ENCODE measurements at regions not wholly inside any gene's neighbourhood (a gene's known extent, or its start where the extent isn't known, plus 50 kb on each side); places are given as distances from the start of the nearest gene placed in this dataset.
"Not testable (repeated sequence)": the region's sequence is repeated elsewhere in the genome, so short reads cannot be mapped to it uniquely, and the experiment has no call there.

DNA sequence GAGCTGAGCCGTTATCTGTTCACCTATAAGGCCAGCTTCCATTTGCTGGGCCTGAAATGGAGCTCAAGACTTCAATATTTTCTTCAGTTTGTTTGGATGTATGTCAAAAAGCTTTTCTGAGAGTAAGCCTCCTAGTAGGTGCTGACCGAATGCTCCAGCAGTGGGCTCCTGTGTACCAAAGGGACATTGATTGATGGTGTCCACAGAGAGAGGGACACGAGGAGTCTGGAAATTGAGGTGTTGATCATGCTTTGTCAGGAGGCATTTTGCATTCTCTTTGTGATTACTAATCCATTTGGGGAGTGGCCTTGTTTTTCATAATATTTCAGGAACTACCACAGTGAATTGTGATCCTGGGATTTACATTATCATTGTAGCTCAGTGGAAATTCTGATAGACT, 107.7 kb upstream of the SLC38A2 start:
- DNase-seq, result no peak
- no peaks in the 10 kb centered on the region for H3K9me3 ChIP-seq
- H3K4me3 ChIP-seq (ENCODE audit: low read depth, low read length), result no peak overlapping the region
- no peaks in the 10 kb centered on the region for H3K27me3 ChIP-seq
- TF ChIP-seq, protein P1, sequence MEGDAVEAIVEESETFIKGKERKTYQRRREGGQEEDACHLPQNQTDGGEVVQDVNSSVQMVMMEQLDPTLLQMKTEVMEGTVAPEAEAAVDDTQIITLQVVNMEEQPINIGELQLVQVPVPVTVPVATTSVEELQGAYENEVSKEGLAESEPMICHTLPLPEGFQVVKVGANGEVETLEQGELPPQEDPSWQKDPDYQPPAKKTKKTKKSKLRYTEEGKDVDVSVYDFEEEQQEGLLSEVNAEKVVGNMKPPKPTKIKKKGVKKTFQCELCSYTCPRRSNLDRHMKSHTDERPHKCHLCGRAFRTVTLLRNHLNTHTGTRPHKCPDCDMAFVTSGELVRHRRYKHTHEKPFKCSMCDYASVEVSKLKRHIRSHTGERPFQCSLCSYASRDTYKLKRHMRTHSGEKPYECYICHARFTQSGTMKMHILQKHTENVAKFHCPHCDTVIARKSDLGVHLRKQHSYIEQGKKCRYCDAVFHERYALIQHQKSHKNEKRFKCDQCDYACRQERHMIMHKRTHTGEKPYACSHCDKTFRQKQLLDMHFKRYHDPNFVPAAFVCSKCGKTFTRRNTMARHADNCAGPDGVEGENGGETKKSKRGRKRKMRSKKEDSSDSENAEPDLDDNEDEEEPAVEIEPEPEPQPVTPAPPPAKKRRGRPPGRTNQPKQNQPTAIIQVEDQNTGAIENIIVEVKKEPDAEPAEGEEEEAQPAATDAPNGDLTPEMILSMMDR (IDR thresholded peaks at IDR 0.05; ENCODE audit: low read depth, low read length), result no peak
- H3K36me3 ChIP-seq, result no peaks in the 10 kb centered on the region
- no peaks in the 10 kb centered on the region for H3K4me1 ChIP-seq

DNA sequence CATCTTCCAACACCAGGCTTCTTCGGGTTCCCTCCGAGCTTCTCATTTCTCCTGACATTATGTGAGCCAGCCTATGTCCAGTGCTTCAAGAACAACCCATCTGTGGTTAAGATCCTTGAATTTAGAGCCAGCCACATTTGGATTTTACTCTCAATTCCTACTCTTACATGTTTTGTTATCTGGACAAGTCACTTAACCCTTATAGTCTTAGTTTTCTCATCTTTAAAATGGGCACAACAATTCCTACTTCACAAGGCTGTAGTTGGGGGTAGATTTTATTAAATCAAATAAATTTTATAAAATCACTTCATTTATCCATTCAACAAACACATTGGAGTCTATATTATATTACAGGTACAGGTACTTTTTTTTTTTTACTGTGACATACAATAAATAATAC, 105.5 kb upstream of the SLC38A2 start:
- TF ChIP-seq, protein P1 (IDR thresholded peaks at IDR 0.05; ENCODE audit: low read depth, low read length), result no peak
- no peak overlapping the region for H3K4me3 ChIP-seq (ENCODE audit: low read depth, low read length)
- no peaks in the 10 kb centered on the region for H3K36me3 ChIP-seq
- H3K9me3 ChIP-seq, result no peaks in the 10 kb centered on the region
- peaks cover 8% of the 10 kb centered on the region for H3K4me1 ChIP-seq
- no peaks in the 10 kb centered on the region for H3K27me3 ChIP-seq
- no peak for DNase-seq

DNA sequence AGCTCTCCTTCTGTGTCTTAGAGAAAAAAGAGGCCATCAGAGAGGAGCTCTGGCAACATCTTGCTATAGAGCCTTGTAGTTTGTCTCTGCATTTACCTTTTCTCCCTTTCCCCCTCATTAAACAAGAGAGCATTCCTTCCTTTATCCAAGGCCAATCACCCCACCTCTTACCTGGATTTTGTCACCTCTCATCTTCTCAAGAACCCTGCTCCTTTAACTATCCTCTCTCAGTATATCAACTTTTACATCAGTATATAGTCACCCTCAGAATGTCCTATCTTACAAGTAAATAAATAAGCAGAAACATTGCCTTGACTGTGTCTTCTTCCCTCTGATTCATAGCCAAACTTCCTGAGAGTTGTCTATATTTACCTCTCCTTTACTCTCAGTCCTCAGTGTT, 105.0 kb upstream of the SLC38A2 start:
- Histone ChIP-seq H3K9me3 (no peaks in the 10 kb centered on the region), H3K4me1 (peaks cover 10% of the 10 kb centered on the region), H3K4me3 (ENCODE audit: low read depth, low read length) (no peak overlapping the region), H3K36me3 (no peaks in the 10 kb centered on the region), H3K27me3 (no peaks in the 10 kb centered on the region)
- DNase-seq, result no peak
- TF ChIP-seq, protein P1 (IDR thresholded peaks at IDR 0.05; ENCODE audit: low read depth, low read length), result no peak

DNA sequence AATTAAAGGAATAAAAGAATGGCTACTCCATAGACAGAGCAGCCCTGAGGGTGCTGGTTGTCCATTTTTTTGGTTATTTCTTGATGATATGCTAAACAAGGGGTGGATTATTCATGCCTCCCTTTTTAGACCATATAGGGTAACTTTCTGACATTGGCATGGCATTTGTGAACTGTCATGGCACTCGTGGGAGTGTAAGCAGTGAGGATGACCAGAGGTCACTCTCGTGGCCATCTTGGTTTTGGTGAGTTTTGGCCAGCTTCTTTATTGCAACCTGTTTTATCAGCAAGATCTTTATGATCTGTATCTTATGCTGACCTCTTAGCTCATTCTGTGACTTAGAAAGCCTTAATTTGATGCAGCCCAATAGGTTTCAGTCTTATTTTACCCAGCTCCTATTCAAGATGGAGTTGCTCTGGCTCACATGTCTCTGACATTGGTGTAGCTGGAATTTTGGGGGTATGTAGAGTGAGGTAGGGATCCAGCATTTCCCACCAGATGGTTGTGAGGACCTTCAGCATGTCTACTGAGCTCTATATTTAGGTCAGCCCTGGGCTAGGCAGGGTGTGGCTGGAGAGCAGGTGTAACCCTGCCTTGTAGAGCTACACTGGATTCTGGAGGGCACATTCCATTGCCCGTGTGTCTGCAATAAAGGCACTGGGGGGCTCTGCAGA, 103.5 kb upstream of the SLC38A2 start:
- DNase-seq, result no peak
- Histone ChIP-seq H3K4me1 (peaks cover 17% of the 10 kb centered on the region), H3K27me3 (no peaks in the 10 kb centered on the region), H3K36me3 (no peaks in the 10 kb centered on the region), H3K4me3 (ENCODE audit: low read depth, low read length) (no peak overlapping the region), H3K9me3 (no peaks in the 10 kb centered on the region)
- TF ChIP-seq, protein P1 (IDR thresholded peaks at IDR 0.05; ENCODE audit: low read depth, low read length), result no peak

DNA sequence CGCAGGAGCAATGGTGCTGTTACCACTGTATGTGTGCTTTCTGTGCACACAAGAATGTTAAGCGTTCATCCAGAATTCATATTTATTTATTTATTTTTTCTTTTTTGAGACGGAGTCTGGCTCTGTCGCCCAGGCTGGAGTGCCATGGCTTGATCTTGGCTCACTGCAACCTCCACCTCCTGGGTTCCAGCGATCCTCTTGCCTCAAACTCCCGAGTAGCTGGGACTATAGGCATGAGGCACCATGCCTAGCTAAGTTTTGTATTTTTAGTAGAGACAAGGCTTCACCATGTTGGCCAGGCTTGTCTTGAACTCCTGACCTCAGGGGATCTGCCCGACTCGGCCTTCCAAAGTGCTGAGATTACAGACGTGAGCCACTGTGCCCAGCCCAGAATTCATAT, 101.8 kb upstream of the SLC38A2 start:
- not testable (repeated sequence) for DNase-seq, H3K36me3 ChIP-seq, H3K27me3 ChIP-seq, H3K9me3 ChIP-seq
- Histone ChIP-seq H3K4me3 (ENCODE audit: low read depth, low read length) (peak overlapping the region; percentile 30; the same call in 1 of the 2 replicates), H3K4me1 (peaks cover 23% of the 10 kb centered on the region)

DNA sequence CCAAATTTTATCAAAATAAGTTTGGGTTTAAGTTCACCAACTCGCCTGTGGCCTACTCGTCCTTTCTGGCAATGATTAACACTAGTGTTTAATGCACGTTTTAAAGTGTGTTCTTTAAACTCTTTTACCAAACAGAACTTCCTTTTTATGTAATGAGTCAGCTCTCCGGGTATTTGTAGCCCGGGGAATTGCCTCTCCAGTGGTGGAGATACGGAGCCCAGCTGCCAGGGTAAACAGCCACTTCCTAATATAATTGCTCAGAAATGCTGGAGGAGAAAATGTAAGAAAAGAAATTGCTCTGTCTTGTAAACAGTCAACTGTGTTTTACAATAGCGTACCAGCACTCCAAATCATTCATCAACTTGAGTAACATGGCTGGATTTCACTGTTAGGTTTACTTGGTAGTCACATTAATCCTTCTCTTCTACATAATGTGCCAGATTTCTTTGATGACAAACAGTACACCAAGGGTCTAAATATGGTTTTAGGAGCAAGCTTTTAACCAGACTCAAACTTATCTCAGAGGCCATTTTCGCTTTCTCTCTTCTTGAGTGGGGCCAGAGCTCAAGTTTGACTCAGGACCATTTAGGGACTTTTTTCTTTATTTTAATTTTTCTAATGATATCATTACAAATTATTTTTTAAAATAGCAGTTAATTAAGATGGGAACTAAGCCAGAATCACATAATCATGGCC, 101.2 kb upstream of the SLC38A2 start:
- Histone ChIP-seq H3K27me3 (no peaks in the 10 kb centered on the region), H3K36me3 (no peaks in the 10 kb centered on the region), H3K9me3 (no peaks in the 10 kb centered on the region), H3K4me1 (peaks cover 23% of the 10 kb centered on the region), H3K4me3 (ENCODE audit: low read depth, low read length) (peak overlapping the region; percentile 30)
- TF ChIP-seq, protein P1 (IDR thresholded peaks at IDR 0.05; ENCODE audit: low read depth, low read length), result no peak
- DNase-seq, result peak; percentile 70
